TTC549 (cell line): ENCODE measurements at regions not wholly inside any gene's neighbourhood (a gene's known extent, or its start where the extent isn't known, plus 50 kb on each side); places are given as distances from the start of the nearest gene placed in this dataset.
"Not testable (repeated sequence)": the region's sequence is repeated elsewhere in the genome, so short reads cannot be mapped to it uniquely, and the experiment has no call there.

Experiments
- FAIRE-seq: peaks from 2 replicates; lab custom pipeline; 2012; peaks lifted over from hg19 to GRCh38; lab: Jason Lieb, UNC

GRCh38 chr22:19599626-19600243, 75.5 kb upstream of the CLDN5 start:
- no peak for FAIRE-seq

DNA sequence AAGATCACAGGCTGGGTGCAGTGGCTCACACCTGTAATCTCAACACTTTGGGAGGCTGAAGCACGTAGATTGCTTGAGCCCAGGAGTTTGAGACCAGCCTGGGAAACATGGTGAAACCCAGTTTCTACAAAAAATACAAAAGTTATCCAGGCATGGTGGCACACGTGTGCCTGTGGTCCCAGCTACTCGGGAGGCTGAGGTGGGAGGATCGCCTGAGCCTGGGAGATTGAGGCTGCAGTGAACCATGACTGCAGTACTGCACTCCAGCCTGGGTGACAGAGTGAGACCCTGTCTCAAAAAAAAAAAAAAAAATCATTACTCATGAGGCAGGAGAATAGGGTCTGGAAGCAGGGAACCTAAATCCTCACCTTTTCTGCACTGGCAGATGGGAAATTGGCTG, 79.1 kb upstream of the CLDN5 start:
- not testable (repeated sequence) for FAIRE-seq

DNA sequence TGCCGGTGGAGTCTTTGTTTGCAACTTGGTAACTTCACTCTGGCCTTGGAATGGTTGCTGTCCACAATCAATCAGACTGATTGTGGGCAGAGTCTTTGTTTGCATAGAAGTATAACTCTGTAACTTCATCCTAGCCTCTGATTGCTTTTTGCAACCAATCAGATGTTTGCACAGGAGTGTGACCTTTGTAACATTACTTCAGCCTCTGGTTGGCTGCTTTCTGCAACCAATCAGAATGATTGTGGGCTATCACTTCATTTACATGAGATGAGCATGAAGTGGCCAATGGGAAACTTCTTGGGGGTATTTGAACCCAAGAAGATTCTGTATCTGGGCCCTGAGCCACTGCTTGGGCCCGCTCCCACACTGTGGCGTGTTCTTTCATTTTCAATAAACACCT, 79.6 kb upstream of the CLDN5 start:
- no peak for FAIRE-seq

GRCh38 chr22:19604711-19605268, 80.6 kb upstream of the CLDN5 start:
- FAIRE-seq, result no peak

GRCh38 chr22:19605508-19606331, 81.5 kb upstream of the CLDN5 start:
- no peak for FAIRE-seq

GRCh38 chr22:19606332-19607191, 82.4 kb upstream of the CLDN5 start:
- no peak for FAIRE-seq

DNA sequence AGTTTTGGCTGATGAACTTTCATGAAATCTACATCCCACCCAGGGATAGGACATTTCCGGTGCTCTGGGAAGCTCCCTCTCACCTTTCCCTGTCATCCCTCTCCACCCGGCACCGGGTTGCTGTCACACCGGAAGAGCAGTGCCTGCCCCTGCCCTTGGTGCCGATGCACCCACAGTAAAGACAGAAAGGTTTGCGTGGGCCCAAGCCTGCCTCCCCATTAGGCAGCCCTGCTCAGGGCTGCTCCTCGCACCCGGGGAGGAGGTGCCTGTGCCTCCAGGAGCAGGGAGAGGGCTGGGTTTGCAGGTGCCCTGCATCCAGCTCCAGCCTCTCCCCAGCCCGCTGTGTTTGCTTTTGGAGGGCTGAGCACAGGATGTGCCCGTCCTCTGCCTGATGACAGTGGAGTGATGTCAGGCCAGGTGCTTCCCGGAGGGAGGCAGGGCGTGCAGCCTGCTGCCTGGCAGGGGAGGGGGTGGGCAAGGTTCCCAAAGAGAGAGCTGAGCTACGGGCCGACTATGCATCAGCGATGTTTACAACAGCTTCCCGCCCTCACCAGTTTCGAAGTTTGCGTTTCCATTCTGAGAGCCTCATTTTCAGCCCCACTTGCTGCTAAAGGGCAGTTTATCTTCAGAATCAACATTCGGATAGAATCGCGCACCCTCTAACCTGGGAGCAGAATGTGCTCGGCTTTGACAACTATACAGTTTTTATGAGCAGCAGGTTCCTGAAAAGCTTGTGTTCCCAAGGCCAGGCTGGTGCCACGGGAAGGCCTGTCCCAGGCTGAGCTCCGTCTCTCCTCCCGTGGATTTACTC, 83.2 kb upstream of the CLDN5 start:
- no peak for FAIRE-seq

- no peak for FAIRE-seq
Observed at GRCh38 chr22:19608003-19608690, 83.9 kb upstream of the CLDN5 start.

DNA sequence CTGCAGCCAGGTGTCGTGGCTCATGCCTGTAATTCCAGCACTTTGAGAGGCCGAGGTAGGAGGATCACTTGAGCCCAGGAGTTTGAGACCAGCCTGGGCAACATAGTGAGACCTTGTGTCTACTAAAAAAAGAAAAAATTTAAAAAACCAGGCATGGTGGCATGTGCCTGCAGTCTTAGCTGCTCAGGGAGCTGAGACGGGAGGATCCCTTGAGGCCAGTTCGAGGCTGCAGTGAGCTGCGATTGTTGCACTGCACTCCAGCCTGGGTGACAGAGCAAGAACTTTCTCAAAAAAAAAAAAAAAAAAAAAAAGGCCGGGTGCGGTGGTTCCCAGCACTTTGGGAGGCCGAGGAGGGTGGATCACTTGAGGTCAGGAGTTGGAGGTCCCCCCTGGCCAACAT, 85.5 kb upstream of the CLDN5 start:
- FAIRE-seq, result not testable (repeated sequence)

- no peak for FAIRE-seq
Observed at GRCh38 chr22:19610518-19611253, 86.5 kb upstream of the CLDN5 start.

GRCh38 chr22:19611590-19611989, 87.4 kb upstream of the CLDN5 start:
- FAIRE-seq, result no peak

- no peak for FAIRE-seq
Observed at GRCh38 chr22:19612866-19613572, 88.8 kb upstream of the CLDN5 start.

DNA sequence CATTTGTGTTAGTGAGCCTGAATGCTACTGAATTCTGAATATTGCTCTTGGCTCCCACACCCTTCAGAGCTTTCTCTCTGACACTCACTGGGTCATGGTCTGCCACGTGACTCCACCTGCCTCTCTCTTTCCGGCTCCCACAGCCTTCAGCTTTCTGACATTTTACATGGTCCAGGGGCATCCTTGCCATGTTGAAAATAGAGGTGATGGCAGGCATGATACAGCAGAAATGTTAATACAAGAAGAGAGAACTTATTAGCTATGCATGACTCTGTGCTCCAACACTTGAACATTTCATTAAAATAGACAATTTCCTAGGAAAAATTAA, 90.3 kb upstream of the CLDN5 start:
- no peak for FAIRE-seq

DNA sequence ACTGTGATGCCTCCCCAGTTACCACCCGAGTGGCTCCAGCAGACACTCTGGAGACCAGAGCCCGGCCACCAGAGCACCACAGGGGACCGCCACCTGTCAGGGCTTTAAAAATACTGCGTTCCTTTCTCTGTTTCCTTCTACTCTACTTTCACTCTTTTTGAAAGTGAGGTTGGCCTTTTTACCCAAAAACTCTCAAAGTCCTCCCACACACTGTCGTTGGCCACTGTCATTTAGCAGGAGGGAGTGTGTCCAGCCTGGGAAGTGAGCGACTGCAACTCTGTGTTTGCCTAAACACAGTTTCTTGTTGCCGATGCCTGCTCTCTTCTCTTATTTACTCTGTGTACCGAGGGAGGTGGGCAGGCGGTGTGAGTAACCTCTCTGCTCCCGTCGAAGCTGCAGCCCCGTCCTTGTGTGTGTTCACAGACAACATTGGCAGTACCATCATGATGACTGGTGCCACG, 90.8 kb upstream of the CLDN5 start:
- no peak for FAIRE-seq

DNA sequence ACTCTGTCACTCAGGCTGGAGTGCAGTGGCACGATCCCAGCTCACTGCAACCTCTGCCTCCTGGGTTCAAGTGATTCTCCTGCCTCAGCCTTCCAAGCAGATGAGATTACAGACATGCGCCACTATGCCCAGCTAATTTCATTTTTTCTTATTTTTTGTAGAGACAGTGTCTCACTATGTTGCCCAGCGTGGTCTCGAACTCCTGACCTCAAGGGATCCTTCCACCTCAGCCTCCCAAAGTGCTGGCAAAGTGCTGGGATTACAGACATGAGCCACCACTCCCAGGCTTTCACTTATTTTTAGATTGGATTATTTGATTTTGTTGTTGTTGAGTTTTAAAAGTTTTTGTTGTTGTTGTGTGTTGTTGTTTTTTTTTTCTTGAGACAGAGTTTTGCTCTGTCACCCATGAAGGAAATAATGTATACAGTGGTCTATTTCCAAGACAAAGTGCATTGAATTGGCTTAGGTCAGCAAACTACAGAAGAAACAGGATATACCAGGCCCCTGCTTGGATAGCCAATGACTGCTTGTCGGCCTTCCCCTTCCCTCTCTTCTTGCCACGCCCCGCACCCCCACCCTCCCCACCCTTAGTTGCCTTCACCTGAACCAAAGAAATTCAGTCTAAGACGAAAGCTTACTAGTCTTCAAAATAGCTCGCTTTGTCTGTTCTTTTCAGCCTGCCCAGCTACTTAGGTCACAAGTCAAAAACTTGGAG, 91.8 kb upstream of the CLDN5 start:
- no peak for FAIRE-seq

GRCh38 chr22:19619144-19620009, 94.9 kb upstream of the SEPTIN5 start:
- FAIRE-seq, result no peak

DNA sequence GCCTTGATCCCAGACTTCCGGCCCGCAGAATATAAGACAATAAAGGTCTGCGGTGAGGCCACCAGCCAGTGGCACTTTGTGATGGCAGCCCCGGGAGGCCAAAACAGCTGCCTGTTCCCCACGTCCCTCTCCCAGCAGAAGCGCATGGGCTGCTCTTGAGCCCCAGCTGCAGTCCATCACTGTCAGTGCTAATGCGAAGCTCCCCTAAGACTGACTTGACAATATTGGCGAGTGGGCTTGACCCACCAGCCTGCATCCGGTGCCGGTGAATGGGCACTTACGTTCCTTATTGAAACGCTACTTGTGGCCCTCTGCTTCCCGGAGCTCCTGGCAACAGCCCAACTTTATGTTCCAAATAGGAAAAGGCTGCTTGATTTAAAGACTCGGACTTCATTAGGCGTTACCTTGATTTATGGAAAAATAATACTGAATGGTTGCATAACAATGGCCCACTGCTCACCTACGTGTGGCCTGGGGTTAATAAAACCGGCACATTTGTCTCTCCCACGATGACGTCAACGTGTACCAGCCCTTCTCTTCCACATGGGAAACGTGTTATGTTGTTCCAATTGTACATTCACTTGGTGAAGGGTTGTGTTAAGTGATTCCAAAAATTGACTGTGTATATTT, 93.4 kb upstream of the SEPTIN5 start:
- no peak for FAIRE-seq
